Activated naive CD8-positive, alpha-beta T cell treated with anti-CD3 and anti-CD28 coated beads for 36 hours (primary cell): ENCODE measurements at regions not wholly inside any gene's neighbourhood (a gene's known extent, or its start where the extent isn't known, plus 50 kb on each side); places are given as distances from the start of the nearest gene placed in this dataset.
A peak's percentile ranks its signal among the peaks of the same experiment; 100 is the strongest.
"Not testable (repeated sequence)": the region's sequence is repeated elsewhere in the genome, so short reads cannot be mapped to it uniquely, and the experiment has no call there.

Experiments
- DNase-seq: peaks from one replicate; pipeline ENCODE4 v3.0.0; 2021
- H3K27ac Mint-ChIP-seq: one replicate; pipeline ENCODE4 v1.8.0; 2022; ENCODE audit warnings: mild to moderate bottlenecking, moderate library complexity, mixed read lengths
- H3K27me3 Mint-ChIP-seq: one replicate; pipeline ENCODE4 v1.8.0; 2022; ENCODE audit warnings: mild to moderate bottlenecking, mixed read lengths
- H3K36me3 Mint-ChIP-seq: one replicate; pipeline ENCODE4 v1.8.0; 2021; ENCODE audit warnings: mild to moderate bottlenecking, mixed read lengths
- H3K4me1 Mint-ChIP-seq: one replicate; pipeline ENCODE4 v1.8.0; 2021; ENCODE audit warnings: mixed read lengths
- H3K4me3 Mint-ChIP-seq: one replicate; pipeline ENCODE4 v1.8.0; 2022; ENCODE audit warnings: mild to moderate bottlenecking, moderate library complexity, mixed read lengths
- H3K9me3 Mint-ChIP-seq: one replicate; pipeline ENCODE4 v1.8.0; 2022; ENCODE audit warnings: mixed read lengths

GRCh38 chr1:222897527-222898190 lies 82.8 kb downstream of the DISP1 start:
- Mint-ChIP-seq H3K9me3 (peaks cover 2% of the 10 kb centered on the region), H3K4me1 (peaks cover 32% of the 10 kb centered on the region), H3K27me3 (no peaks in the 10 kb centered on the region), H3K36me3 (peaks cover 36% of the 10 kb centered on the region), H3K27ac (peak overlapping the region; percentile 91), H3K4me3 (peak overlapping the region; percentile 61)
- no peak for DNase-seq

GRCh38 chr1:222898191-222898527 lies 83.3 kb downstream of the DISP1 start:
- H3K9me3 Mint-ChIP-seq, result peaks cover 3% of the 10 kb centered on the region
- peaks cover 35% of the 10 kb centered on the region for H3K36me3 Mint-ChIP-seq
- H3K27me3 Mint-ChIP-seq, result no peaks in the 10 kb centered on the region
- DNase-seq, result no peak
- H3K27ac Mint-ChIP-seq, result peak overlapping the region; percentile 91
- H3K4me1 Mint-ChIP-seq, result peaks cover 32% of the 10 kb centered on the region
- peak overlapping the region; percentile 61 for H3K4me3 Mint-ChIP-seq

GRCh38 chr1:222899471-222899870 lies 84.6 kb downstream of the DISP1 start:
- Mint-ChIP-seq H3K27ac (no peak overlapping the region), H3K27me3 (no peaks in the 10 kb centered on the region)

GRCh38 chr1:222904451-222904850 lies 89.6 kb downstream of the DISP1 start:
- Mint-ChIP-seq H3K4me3 (no peak overlapping the region), H3K36me3 (peaks cover 15% of the 10 kb centered on the region), H3K27ac (no peak overlapping the region), H3K4me1 (peaks cover 4% of the 10 kb centered on the region), H3K27me3 (no peaks in the 10 kb centered on the region), H3K9me3 (peaks cover 3% of the 10 kb centered on the region)
- DNase-seq, result no peak

More at GRCh38 chr1:222899471-222899870, 84.6 kb downstream of the DISP1 start:
- Mint-ChIP-seq H3K4me1 (peaks cover 32% of the 10 kb centered on the region), H3K36me3 (peaks cover 26% of the 10 kb centered on the region), H3K9me3 (peaks cover 3% of the 10 kb centered on the region), H3K4me3 (no peak overlapping the region)
- DNase-seq, result no peak

- no peak for DNase-seq
- H3K9me3 Mint-ChIP-seq, result peaks cover 3% of the 10 kb centered on the region
- H3K36me3 Mint-ChIP-seq, result peaks cover 15% of the 10 kb centered on the region
- H3K4me1 Mint-ChIP-seq, result peaks cover 2% of the 10 kb centered on the region
- H3K4me3 Mint-ChIP-seq, result no peak overlapping the region
- no peak overlapping the region for H3K27ac Mint-ChIP-seq
- H3K27me3 Mint-ChIP-seq, result no peaks in the 10 kb centered on the region
Measured at GRCh38 chr1:222905151-222905550, 90.3 kb downstream of the DISP1 start.

GRCh38 chr1:222906271-222906739 lies 91.5 kb downstream of the DISP1 start:
- H3K27ac Mint-ChIP-seq, H3K9me3 Mint-ChIP-seq, H3K4me1 Mint-ChIP-seq, H3K27me3 Mint-ChIP-seq, H3K36me3 Mint-ChIP-seq, H3K4me3 Mint-ChIP-seq, DNase-seq: not testable (repeated sequence)

- peaks cover 4% of the 10 kb centered on the region for H3K36me3 Mint-ChIP-seq
- no peak overlapping the region for H3K4me3 Mint-ChIP-seq
- peaks cover 1% of the 10 kb centered on the region for H3K9me3 Mint-ChIP-seq
Measured at GRCh38 chr1:222909586-222909985, 94.7 kb downstream of the DISP1 start.

GRCh38 chr1:222910699-222911098 lies 95.9 kb downstream of the DISP1 start:
- H3K4me3 Mint-ChIP-seq, result no peak overlapping the region
- peaks cover 1% of the 10 kb centered on the region for H3K9me3 Mint-ChIP-seq
- peaks cover 14% of the 10 kb centered on the region for H3K36me3 Mint-ChIP-seq
- no peak overlapping the region for H3K27ac Mint-ChIP-seq
- peaks cover 4% of the 10 kb centered on the region for H3K4me1 Mint-ChIP-seq
- H3K27me3 Mint-ChIP-seq, result no peaks in the 10 kb centered on the region
- no peak for DNase-seq

More at GRCh38 chr1:222909586-222909985, 94.7 kb downstream of the DISP1 start:
- Mint-ChIP-seq H3K4me1 (peaks cover 4% of the 10 kb centered on the region), H3K27me3 (no peaks in the 10 kb centered on the region), H3K27ac (no peak overlapping the region)
- no peak for DNase-seq

GRCh38 chr1:222911866-222912265 lies 97.0 kb downstream of the DISP1 start:
- Mint-ChIP-seq H3K27ac (no peak overlapping the region), H3K4me3 (no peak overlapping the region), H3K4me1 (peaks cover 4% of the 10 kb centered on the region), H3K27me3 (no peaks in the 10 kb centered on the region), H3K36me3 (peaks cover 19% of the 10 kb centered on the region), H3K9me3 (peaks cover 4% of the 10 kb centered on the region)
- DNase-seq, result no peak

- H3K4me3 Mint-ChIP-seq, result no peak overlapping the region
- peaks cover 27% of the 10 kb centered on the region for H3K36me3 Mint-ChIP-seq
- H3K4me1 Mint-ChIP-seq, result peaks cover 4% of the 10 kb centered on the region
- H3K9me3 Mint-ChIP-seq, result peaks cover 11% of the 10 kb centered on the region
- H3K27me3 Mint-ChIP-seq, result no peaks in the 10 kb centered on the region
- DNase-seq, result no peak
- H3K27ac Mint-ChIP-seq, result no peak overlapping the region
Measured at GRCh38 chr1:222912730-222913129, 97.9 kb downstream of the DISP1 start.

- no peak for DNase-seq
- peaks cover 35% of the 10 kb centered on the region for H3K36me3 Mint-ChIP-seq
- peaks cover 13% of the 10 kb centered on the region for H3K9me3 Mint-ChIP-seq
- no peak overlapping the region for H3K4me3 Mint-ChIP-seq
- peaks cover 4% of the 10 kb centered on the region for H3K4me1 Mint-ChIP-seq
- no peaks in the 10 kb centered on the region for H3K27me3 Mint-ChIP-seq
- no peak overlapping the region for H3K27ac Mint-ChIP-seq
Measured at GRCh38 chr1:222914861-222915632, 100.2 kb downstream of the DISP1 start.

GRCh38 chr1:222916100-222916499 lies 101.3 kb downstream of the DISP1 start:
- Mint-ChIP-seq H3K4me3 (no peak overlapping the region), H3K27me3 (no peaks in the 10 kb centered on the region), H3K9me3 (peaks cover 13% of the 10 kb centered on the region), H3K4me1 (no peaks in the 10 kb centered on the region), H3K36me3 (peaks cover 35% of the 10 kb centered on the region), H3K27ac (no peak overlapping the region)
- no peak for DNase-seq

GRCh38 chr1:222918801-222919477 lies 104.1 kb downstream of the DISP1 start:
- H3K4me1 Mint-ChIP-seq, result no peaks in the 10 kb centered on the region
- no peaks in the 10 kb centered on the region for H3K27me3 Mint-ChIP-seq
- no peak for DNase-seq
- peaks cover 13% of the 10 kb centered on the region for H3K9me3 Mint-ChIP-seq
- no peak overlapping the region for H3K27ac Mint-ChIP-seq
- no peak overlapping the region for H3K4me3 Mint-ChIP-seq
- H3K36me3 Mint-ChIP-seq, result peaks cover 35% of the 10 kb centered on the region

- no peak overlapping the region for H3K27ac Mint-ChIP-seq
- DNase-seq, result no peak
Measured at GRCh38 chr1:222919478-222919865, 104.6 kb downstream of the DISP1 start.

GRCh38 chr1:222920169-222920568 lies 105.3 kb downstream of the DISP1 start:
- Mint-ChIP-seq H3K9me3 (peaks cover 11% of the 10 kb centered on the region), H3K27ac (no peak overlapping the region)

More at GRCh38 chr1:222919478-222919865, 104.6 kb downstream of the DISP1 start:
- Mint-ChIP-seq H3K27me3 (no peaks in the 10 kb centered on the region), H3K36me3 (peaks cover 33% of the 10 kb centered on the region), H3K4me3 (no peak overlapping the region), H3K4me1 (no peaks in the 10 kb centered on the region), H3K9me3 (peaks cover 11% of the 10 kb centered on the region)

More at GRCh38 chr1:222920169-222920568, 105.3 kb downstream of the DISP1 start:
- no peak overlapping the region for H3K4me3 Mint-ChIP-seq
- no peaks in the 10 kb centered on the region for H3K27me3 Mint-ChIP-seq
- H3K4me1 Mint-ChIP-seq, result no peaks in the 10 kb centered on the region
- peaks cover 26% of the 10 kb centered on the region for H3K36me3 Mint-ChIP-seq
- no peak for DNase-seq
